Jurkat, Clone E6-1 (cell line): ENCODE measurements at regions not wholly inside any gene's neighbourhood (a gene's known extent, or its start where the extent isn't known, plus 50 kb on each side); places are given as distances from the start of the nearest gene placed in this dataset.

Source experiments
- DNase-seq: peaks from one replicate; pipeline ENCODE4 v3.0.0-alpha.2; 2011; ENCODE audit warnings: low read depth, low spot score
- H3K4me3 ChIP-seq: 2 replicates; pipeline ENCODE4 v1.5.1; 2011; ENCODE audit warnings: mild to moderate bottlenecking, low read length, control low read depth, moderate library complexity

DNA sequence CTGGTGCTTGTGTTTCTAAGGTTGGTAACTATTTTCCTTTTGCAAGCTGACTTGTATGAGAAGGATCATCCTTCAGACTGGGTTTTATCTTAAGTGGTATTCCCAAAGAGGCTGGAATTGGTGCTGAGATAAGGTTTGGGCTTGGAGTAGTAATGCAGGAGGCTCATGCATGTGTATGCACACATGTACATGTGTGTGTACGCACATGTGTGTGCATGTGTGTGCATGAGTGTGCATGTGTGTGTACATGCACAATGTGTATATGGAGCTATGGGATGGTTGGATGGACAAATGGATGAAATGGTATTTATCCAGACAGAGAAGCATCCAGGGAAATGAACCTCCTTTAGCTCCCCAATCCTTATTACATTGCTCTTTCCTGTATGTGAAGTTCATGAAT, 142.6 kb downstream of the CARTPT start:
- DNase-seq, result no peak
- H3K4me3 ChIP-seq, result no peak overlapping the region

DNA sequence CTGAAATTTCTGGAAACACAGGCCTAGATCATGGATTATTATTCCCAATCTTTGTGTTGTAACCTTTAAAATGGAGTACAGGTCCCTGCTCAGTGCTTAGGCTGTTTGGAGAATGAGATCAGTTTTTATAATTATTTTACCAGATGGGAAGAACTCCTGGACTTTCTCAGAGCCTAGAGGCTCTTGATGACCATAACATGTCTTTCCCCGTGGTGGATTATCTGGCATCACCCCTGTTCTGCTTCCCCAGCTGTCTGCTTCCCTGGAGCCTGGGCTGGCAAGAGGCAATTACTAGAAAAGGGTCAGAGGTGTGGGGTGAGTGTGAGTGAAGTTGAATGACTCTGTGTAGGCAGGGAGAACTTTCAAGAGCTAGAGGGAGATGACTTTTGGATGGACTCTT, 143.0 kb downstream of the CARTPT start:
- DNase-seq, result no peak
- no peak overlapping the region for H3K4me3 ChIP-seq

DNA sequence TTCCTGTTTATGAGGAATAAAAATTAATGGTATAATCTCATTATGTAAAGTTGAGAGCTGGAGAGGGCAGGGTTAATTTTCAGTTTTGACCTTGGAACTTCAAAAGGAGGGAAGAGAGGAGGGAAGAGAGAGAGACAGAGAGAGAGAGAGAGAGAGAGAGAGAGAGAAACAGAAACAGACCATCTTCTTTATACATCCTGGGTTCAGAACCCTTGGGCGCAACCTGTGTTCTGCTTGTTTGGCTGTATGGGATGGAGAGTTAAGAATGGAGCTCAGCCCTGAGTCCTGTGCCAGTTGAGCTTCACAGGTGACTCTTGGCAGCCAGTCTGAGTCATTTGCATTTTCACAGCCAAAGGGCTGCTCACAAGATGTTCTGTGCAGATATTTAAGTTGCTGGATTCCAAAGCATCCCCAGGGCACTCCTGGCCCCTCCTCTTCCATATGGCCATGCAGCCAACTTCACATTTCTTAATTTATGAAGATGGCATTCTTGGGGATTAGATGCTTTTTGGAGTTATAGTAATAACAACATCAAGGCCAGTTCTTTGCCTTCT, 143.5 kb downstream of the CARTPT start:
- H3K4me3 ChIP-seq, result no peak overlapping the region
- DNase-seq, result no peak

DNA sequence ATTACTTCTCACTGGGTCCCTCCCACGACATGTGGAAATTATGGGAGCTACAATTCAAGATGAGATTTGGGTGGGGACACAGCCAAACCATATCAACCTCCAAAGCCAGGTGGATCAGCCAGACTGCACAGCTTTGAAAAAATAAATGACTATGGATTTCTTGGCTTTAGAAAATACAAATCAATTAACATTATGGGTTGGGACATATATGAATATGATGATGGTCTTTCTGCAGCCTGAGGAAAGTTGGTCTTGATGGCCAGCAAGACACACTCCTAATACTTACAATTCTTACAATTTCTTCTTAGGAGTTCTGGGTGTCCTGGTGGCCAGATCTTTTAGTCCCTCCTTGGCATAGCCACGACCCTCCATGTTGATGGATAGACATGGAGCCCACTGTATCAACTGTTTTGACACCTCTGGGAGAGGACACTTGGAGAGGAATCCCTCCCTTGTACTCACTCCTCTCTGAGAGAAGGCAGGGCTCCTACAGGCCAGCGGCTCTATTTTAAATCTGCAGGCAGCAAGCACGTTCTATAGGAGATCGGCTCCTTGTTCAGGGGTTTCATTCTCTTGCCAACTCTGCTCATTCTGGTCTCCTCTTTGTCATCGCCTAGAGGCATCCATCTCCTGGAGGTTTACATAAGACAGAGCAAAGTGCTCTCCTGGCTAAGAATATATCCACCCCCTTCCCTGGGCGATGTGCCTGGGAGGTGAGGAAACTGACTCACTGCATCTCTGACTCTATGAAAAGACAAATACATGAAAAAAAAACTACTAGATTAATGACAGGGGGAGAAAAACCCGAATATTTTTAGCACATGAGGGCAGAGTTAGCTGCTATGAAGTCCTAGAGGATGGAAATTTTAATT, 145.9 kb downstream of the CARTPT start:
- H3K4me3 ChIP-seq, result no peak overlapping the region
- DNase-seq, result no peak

DNA sequence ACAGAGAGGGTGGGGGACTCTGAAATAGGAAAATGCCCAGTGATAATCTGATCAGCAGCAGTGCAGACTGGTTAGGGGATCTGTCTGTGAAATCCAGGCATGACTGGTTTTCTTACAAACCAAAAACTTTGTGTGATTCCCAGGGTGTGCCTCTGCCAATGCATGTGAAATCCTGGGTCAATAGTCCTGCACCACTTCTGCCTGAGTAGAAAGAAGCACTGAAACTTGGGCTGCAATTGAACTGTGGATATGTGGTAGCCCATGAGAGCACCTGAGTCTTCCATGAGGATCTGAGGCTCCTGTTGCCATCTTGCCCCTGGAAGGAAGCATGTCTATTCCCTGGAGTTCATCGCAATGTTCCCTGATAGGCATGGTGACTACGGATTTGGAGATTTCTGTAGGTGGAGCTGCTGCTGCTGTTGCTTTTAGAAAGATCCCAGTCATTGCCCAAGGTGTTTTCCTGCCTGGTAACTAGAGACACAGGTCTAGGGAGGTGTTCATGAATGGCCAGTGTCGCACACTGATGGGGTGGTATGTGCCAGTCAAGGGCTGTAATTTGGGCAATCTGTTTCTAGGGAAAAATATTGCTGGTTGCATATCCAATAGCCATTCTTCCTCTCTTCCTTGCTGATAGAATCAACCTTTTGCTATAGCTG, 146.7 kb downstream of the CARTPT start:
- H3K4me3 ChIP-seq, result no peak overlapping the region
- no peak for DNase-seq

DNA sequence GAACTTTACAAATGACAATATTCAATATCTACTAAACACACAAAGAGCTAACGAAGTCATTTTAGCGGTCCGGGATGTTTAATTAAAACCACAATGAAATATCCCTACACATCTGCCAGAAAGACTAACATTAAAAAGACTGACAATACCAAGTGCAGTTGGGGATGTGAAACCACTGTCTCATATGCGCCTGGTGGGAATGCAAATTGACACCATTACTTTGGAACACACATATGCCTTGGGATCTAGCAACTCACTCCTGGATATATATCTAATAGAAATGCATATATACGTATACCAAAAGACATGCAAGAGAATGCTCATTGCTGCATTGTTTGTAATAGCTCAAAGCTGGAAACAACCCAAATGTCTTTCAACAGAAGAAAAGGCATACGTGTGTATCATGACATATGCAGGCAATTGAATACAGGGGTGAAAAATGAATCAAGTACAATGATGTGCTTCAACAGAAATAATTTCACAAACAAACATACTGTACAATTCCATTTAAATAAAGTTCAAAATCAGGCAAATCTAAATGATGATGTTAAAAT, 153.3 kb downstream of the CARTPT start:
- DNase-seq, result no peak
- no peak overlapping the region for H3K4me3 ChIP-seq

DNA sequence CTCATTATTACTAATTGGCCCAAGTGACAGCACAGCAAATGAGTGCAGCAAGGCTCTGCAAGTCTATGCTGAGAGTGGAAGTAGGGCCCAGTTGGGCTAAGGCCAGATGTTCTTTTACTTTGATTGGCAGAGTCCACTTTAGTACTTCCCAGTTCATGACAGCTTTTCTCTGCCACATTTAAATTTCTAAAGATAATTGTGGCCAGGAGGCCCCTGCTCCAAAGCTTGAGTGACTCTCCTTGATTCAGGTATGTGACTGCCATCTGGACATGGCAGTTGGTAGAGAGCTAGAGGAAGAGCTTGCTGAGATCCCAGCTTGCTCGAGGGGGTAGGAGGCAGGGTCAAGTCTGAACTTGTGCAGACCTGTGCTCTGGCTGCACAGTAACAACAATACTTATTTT, 154.1 kb downstream of the CARTPT start:
- DNase-seq, result no peak
- H3K4me3 ChIP-seq, result no peak overlapping the region

DNA sequence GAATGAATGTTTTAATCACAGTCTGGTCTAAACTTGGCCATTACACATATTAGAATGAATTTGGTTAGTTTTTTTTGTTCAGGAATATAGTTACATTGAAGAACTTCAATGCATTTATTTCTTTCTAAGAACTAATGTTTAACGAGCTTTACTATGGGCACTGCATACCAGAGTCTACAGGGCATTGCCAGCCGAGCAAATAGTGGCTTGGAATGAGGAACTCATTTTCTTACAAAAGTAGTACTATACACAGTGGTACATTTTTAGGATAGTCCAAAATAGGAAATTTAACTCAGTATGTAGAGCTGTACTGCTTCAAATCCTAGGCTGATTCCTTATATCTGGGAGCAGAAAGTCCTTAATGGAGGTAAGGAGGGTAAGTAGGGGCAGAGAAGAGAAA, 155.4 kb downstream of the CARTPT start:
- no peak overlapping the region for H3K4me3 ChIP-seq
- DNase-seq, result no peak

DNA sequence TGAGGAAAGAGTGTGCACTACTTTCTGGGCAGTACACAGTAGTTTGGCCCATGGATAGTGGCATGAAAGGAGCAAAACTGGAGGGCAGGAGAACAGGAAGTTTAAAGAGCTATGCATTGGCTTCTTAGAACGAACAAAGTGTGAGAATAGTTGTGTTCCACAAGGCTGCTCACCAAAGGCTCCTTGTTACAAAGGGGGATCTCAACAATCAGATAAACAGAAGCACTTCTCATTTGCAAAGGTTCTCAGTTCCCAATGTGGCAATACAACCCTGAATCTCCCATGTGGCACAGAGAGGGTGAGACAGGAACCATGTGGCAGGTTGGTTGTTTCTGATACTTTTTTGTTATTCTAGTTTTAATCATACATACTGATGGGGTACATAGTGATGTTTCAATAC, 158.4 kb downstream of the CARTPT start:
- DNase-seq, result no peak
- no peak overlapping the region for H3K4me3 ChIP-seq

DNA sequence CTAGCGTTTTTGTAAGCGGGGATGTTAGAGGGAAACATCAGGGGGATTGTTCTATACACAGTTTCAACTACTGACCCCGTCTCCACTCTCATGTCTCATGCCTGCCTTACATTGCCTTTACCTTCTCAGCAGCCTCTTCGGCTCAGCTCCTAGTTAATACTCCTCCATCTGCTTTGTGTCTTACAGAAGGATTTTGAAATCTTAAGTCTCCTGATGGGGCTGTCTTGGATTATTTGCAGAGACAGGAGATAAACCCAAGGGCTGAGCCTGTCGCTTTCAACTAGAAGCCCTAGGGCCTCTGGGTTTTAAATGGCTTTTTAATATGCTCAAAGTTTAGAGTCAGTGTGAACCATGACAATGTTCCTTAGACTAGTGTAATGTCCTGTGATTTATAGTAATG, 161.5 kb downstream of the CARTPT start:
- no peak overlapping the region for H3K4me3 ChIP-seq
- no peak for DNase-seq

DNA sequence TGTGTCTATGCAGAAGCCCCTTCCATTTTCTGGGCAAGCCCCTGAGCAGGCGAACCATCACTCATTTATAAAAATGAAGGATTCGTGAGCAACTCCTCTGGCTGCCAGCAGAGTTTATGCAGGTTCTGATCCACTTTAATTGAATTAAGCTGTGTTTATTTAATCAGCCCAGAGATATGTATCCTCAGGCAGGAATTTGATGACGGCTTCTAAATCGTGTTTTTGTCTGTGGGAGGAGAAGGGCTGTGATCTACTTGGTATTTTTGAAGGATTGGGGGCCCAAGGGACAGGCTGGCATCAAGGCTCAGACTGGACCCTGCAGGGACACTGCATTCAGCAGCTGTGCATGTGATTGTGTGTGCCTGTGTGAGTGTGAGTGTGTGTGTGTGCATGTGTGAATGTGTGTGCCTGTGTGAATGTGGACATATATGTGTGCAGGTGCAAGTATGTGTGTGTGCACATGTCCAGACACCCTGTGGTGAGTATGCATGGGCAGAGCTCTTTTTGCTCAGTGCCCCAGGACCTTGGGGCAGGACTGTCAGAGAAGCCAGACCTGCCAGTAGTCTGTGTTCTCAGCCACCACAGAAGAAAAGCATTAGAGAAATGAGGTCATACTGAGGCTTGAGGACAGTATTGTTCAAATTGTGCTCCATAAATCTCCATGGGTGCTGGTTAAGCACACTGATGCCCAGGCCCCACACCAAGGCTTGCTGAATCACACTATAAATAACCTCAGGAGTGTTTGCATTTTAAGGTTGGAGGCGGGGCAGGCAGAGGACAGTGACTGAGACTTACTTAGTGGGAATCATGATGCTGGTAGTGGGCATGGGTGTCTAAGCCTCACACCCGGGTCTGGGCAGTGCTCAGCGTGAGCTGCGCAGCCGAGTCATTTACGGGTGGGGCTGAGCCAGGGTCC, 164.0 kb downstream of the CARTPT start:
- no peak for DNase-seq

DNA sequence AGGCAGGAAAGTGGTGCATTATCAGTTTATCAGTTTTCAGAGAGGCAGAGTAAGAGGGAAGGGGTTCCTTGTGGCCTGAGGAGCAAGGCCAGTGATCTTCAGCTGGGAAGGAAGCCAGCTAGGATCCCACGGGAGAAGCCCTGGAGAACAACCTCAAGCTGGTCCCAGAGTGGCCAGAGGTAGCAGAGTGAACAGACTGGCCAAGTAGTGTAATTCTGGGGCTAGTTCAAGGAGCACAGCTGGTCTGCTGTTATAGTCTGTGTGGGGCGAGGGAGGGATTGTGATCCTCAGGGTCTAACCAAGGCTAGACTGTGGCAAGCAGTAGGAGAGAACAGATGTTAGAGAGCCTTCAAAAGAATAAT, 164.6 kb downstream of the CARTPT start:
- no peak overlapping the region for H3K4me3 ChIP-seq
- no peak for DNase-seq

More for the DNA sequence above, 164.0 kb downstream of the CARTPT start:
- H3K4me3 ChIP-seq, result no peak overlapping the region

DNA sequence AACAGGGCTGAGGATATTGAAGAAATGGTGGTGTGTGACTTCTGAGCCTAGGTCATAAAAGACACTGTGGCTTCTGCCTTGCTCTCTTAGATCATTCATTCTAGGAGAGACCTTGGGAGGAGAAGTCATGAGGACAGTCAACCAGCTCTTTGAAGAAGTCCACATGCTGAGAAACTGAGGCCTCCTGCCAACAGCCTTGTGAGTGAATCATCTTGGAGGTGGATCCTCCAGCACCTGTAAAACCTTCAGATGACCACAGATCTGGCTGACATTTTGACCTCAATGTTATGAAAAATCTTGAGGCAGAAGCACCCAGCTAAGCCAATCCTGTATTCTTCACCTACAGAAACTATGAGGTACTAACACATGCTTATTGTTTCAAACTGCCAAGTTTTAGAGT, 165.9 kb downstream of the CARTPT start:
- no peak overlapping the region for H3K4me3 ChIP-seq
- DNase-seq, result no peak

DNA sequence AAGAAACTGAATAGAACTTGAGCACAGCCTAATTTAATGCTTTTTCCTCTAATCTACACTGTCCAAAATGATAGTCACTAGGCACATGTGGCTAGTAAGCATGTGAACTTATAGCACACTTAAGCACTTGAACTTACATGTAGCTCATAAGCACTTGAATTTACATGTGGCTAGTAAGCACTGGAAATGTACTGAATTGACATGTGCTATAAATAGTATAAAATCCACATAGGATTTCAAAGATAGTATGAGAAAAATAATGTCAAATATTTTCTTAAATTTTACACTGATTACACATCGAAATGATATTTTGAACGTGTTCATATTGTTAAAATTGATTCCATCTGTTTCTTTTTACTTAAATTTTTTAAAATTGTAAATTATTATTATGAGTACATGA, 167.3 kb downstream of the CARTPT start:
- DNase-seq, result no peak
- H3K4me3 ChIP-seq, result no peak overlapping the region

DNA sequence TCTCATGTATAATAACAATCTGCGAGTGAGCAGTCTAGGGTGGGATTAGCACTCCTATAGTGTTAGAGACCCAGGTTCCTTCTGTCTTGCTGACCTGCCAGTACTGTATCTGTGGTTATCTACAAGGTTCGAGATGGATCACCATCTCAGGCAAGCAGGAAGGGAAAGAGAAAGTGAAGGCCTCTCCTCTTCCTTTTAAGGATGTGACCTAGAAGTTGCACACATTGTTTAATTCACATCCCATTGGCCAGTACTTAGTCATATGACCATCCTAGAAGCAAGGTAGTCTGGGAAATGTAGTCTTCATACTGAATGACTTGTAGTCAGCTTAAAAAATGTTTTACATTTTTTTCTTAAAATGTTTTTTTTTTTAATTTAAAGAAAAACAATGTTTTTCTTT, 168.6 kb downstream of the CARTPT start:
- no peak overlapping the region; the same call in 1 of the 2 replicates for H3K4me3 ChIP-seq
- peak; percentile 75 for DNase-seq

DNA sequence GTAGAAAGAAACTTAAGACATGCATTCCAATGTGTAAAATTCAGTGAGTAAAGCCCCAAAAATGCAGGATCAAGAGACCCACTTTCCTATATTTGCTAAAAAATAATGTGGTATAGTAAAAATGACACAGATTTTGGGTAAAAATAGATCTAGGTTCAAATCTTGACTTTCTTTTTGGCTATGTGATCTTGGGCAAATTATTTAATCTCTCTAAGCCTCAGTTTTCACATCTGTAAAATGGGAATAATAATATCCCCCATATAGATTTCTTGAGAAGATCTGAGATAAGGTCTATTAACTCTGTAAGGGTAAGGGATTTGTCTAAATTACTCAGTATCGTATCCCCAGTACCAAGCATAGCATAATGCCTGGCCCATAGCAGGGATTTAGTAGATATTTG, 172.3 kb downstream of the CARTPT start:
- H3K4me3 ChIP-seq, result no peak overlapping the region

DNA sequence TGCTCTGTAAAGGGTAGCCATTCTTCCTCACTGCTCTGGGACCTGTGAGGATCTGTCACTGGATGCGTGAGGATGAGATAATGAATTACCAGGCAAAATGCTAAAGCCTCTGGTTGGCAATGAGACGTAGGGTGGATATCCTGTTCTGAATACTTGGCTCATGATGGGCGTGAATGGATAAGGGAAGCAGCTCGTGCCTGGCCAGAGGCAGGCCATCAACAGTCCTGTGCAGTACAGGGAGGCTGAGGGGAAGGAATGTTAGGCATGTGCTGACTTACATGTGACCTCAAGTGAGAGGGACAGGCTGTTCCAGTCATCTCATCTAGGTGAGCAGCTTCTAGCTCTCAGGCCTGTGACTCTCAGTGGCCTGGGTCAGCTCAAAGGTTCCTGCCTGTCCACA, 172.8 kb downstream of the CARTPT start:
- no peak for DNase-seq
- H3K4me3 ChIP-seq, result no peak overlapping the region

More for the DNA sequence above, 172.3 kb downstream of the CARTPT start:
- no peak for DNase-seq

DNA sequence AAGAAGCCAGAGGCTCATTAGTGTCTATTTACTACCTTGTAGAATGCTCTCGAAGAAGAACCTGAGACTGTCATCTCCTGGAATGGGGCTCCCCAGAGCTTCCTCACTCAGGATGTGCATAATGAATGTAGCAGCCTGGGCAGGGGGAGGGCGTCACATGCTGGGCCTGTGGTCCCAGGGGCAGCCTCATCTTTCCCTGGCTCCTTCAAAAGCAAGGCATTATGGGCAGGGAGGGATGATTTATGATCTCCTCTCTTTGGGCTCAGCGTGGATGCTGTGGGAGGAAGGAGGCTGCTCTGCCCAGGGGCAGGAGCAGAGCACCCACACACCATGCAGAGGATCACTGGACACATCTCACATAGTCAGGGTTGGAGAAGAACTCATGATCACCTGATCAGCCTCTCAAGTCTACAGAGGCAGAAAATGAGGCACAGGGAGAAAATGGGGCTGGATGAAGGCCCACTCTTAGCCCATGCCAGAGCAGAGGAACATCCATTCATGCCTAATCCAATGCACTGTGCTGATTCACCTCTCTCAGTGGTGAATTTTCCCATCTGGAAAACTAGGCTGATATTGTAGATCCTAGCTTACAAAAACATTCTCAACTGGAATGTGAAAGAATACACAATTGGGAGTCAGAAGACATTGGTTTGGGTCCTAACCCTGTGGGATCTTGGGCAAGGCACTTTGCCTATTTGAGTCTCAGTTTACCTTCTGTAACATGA, 173.7 kb downstream of the CARTPT start:
- no peak overlapping the region for H3K4me3 ChIP-seq
- no peak for DNase-seq

DNA sequence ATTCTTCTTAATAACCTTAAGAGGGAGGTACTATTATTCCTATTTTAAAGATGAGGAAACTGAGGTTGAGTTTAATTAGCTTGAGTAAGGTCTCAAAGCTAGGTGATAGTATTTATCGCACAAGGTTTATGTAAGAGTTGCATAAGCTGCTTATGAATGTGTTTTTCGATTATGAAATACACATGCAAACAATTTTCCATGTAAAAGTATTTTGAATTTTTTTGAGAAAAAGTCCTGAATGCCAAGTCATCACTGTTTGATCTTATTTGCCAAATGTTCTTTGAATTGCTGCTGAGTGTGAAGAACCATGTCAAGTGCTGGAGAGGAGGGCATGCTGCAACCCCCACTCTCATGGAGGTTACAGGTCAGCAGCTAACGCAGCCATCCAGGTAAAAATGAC, 174.4 kb downstream of the CARTPT start:
- DNase-seq, result no peak

More for the DNA sequence above, 174.4 kb downstream of the CARTPT start:
- no peak overlapping the region for H3K4me3 ChIP-seq
